ENCODE measurements at regions not wholly inside any gene's neighbourhood (a gene's known extent, or its start where the extent isn't known, plus 50 kb on each side); places are given as distances from the start of the nearest gene placed in this dataset.

- no peak for TF ChIP-seq CTCF (IDR thresholded peaks at IDR 0.05)
- no peak for TF ChIP-seq HDAC2 (IDR thresholded peaks at IDR 0.05)
- TF ChIP-seq TFCP2L1 (CRISPR knock-in tag; IDR thresholded peaks at IDR 0.05) = no peak
- no peak for TF ChIP-seq EP300 (IDR thresholded peaks at IDR 0.05)
- no peak for TF ChIP-seq POLR2A (IDR thresholded peaks at IDR 0.05; ENCODE audit: low read length)
- TF ChIP-seq ZFP36 (IDR thresholded peaks at IDR 0.05; ENCODE audit: borderline replicate concordance, partially characterized antibody) = no peak
Measured at GRCh38 chr2:84373391-84373790, 85.7 kb downstream of the SUCLG1 start.
